Body of pancreas (tissue), 4 donors: ENCODE measurements at regions not wholly inside any gene's neighbourhood (a gene's known extent, or its start where the extent isn't known, plus 50 kb on each side); places are given as distances from the start of the nearest gene placed in this dataset.
A peak's percentile ranks its signal among the peaks of the same experiment; 100 is the strongest.

Experiments used
- POLR2A ChIP-seq, 3 donors: fragments of 450-650 bp; IDR thresholded peaks; one replicate each; pipeline ENCODE4 v1.6.1; 2016; ENCODE audit warnings: antibody characterized with exemption in 3 of 3, mild to moderate bottlenecking in 2 of 3
- TF ChIP-seq, protein P1 (sequence below), 7 experiments: fragments of 450-650 bp in 4 of 7; fragments of 200-600 bp in 3 of 7; sonication (generic) in 3 of 7; IDR thresholded peaks; one replicate each; pipeline ENCODE4 v1.5.1; 2016 to 2019; ENCODE audit warnings: antibody characterized with exemption in 7 of 7

DNA sequence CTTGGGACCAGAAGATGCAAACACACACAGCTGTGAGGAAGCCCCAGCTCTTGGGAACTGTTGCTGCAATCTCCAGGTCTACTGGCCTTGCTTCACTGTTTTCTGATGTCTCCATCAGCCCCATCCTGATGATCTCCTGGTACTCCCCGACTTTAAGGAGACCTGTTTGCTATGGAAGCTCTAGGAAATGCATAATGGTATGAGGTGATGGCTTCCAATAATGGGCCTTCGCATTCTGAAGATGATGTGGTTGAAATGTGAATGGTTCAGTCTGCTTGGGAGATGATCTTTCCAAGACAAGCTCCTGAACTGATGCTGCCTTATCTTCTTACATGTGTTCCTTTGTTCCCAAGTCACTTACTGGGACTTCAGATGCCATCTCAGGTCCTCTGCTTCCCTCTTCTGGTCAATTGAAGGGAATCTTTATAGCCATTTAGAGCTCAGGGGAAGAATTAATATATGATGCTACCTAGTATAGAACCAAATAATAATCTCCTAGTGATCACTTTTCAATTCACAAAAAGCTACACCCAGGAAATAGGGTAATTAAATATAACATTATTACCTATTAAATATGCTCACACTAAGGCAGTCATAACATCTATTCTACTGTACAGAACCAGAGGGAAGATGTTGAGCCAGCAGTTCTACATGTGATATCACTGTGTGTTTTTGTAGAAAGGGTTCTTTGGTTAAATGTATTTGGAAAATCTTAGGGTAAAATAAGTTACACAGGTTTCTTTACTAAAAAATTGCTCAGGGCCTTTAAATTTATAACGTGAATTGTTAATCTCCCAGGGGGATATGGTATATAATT is 73.9 kb upstream of the VTCN1 start:
- TF ChIP-seq POLR2A (IDR thresholded peaks at IDR 0.05), result no peak
- TF ChIP-seq, protein P1, sequence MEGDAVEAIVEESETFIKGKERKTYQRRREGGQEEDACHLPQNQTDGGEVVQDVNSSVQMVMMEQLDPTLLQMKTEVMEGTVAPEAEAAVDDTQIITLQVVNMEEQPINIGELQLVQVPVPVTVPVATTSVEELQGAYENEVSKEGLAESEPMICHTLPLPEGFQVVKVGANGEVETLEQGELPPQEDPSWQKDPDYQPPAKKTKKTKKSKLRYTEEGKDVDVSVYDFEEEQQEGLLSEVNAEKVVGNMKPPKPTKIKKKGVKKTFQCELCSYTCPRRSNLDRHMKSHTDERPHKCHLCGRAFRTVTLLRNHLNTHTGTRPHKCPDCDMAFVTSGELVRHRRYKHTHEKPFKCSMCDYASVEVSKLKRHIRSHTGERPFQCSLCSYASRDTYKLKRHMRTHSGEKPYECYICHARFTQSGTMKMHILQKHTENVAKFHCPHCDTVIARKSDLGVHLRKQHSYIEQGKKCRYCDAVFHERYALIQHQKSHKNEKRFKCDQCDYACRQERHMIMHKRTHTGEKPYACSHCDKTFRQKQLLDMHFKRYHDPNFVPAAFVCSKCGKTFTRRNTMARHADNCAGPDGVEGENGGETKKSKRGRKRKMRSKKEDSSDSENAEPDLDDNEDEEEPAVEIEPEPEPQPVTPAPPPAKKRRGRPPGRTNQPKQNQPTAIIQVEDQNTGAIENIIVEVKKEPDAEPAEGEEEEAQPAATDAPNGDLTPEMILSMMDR (IDR thresholded peaks at IDR 0.05), result peak; percentile 38 to 89 (median 82)
